PC-9 (cell line): ENCODE measurements at regions not wholly inside any gene's neighbourhood (a gene's known extent, or its start where the extent isn't known, plus 50 kb on each side); places are given as distances from the start of the nearest gene placed in this dataset.

Experiments
- BruUV-seq: library from RNA; stranded (reverse); fragments of 400-500 nt; replicated peaks from 2 replicates; lab custom pipeline; 2021; lab: Mats Ljungman, UMichigan
- CTCF ChIA-PET: fragments of 300-600 bp; sonication (Branson Sonifier 250); formaldehyde crosslinking; loops from one replicate; lab custom pipeline; 2022; ENCODE audit warnings: antibody characterized with exemption; lab: Charles Lee
- POLR2A ChIA-PET: fragments of 300-600 bp; sonication (Branson Sonifier 250); formaldehyde crosslinking; loops from one replicate; lab custom pipeline; 2022; ENCODE audit warnings: antibody characterized with exemption; ENCODE audit not compliant: unreplicated experiment; lab: Charles Lee
- DNase-seq, 2 experiments: peaks; one replicate each; pipeline versions ENCODE4 v3.0.0 to v3.0.0-alpha.2; 2015 to 2022; ENCODE audit warnings: mixed read lengths in 1 of 2
- H2AFZ ChIP-seq: fragments of 200-600 bp; sonication (generic); 2 replicates; pipeline ENCODE4 v1.8.1; 2017; ENCODE audit warnings: antibody characterized with exemption
- H3F3A ChIP-seq: fragments of 200-600 bp; sonication (generic); 2 replicates; pipeline ENCODE4 v1.8.1; 2017; ENCODE audit warnings: antibody characterized with exemption, mild to moderate bottlenecking, low read depth; ENCODE audit not compliant: insufficient read depth
- H3K27ac ChIP-seq: fragments of 200-600 bp; sonication (generic); 2 replicates; pipeline ENCODE4 v1.6.1; 2016; ENCODE audit warnings: mixed run types
- H3K27me3 ChIP-seq: fragments of 200-600 bp; sonication (generic); 2 replicates; pipeline ENCODE4 v1.6.1; 2016; ENCODE audit warnings: low read depth, mixed run types; ENCODE audit not compliant: insufficient read depth
- H3K36me3 ChIP-seq: fragments of 200-600 bp; sonication (generic); 2 replicates; pipeline ENCODE4 v1.6.1; 2016; ENCODE audit warnings: low read depth, mixed run types
- H3K4me1 ChIP-seq: fragments of 200-600 bp; sonication (generic); replicated peaks from 2 replicates; pipeline ENCODE4 v1.6.1; 2016; ENCODE audit warnings: mixed run types; ENCODE audit not compliant: insufficient read depth
- H3K4me2 ChIP-seq: fragments of 200-600 bp; sonication (generic); 2 replicates; pipeline ENCODE4 v1.6.1; 2017; ENCODE audit warnings: mixed run types
- H3K4me3 ChIP-seq: fragments of 200-600 bp; sonication (generic); 2 replicates; pipeline ENCODE4 v1.6.1; 2016; ENCODE audit warnings: mixed run types
- H3K79me2 ChIP-seq: fragments of 200-600 bp; sonication (generic); 2 replicates; pipeline ENCODE4 v1.6.1; 2017; ENCODE audit warnings: low read depth, mixed run types
- H3K9me2 ChIP-seq: fragments of 200-600 bp; sonication (generic); 2 replicates; pipeline ENCODE4 v1.8.1; 2017; ENCODE audit warnings: mild to moderate bottlenecking; ENCODE audit not compliant: insufficient read depth
- H3K9me3 ChIP-seq: fragments of 200-600 bp; sonication (generic); 2 replicates; pipeline ENCODE4 v1.8.1; 2016; ENCODE audit warnings: low read depth; ENCODE audit not compliant: insufficient read depth
- H4K20me1 ChIP-seq: fragments of 200-600 bp; sonication (generic); 2 replicates; pipeline ENCODE4 v1.8.1; 2017; ENCODE audit not compliant: insufficient read depth
- EZH2 ChIP-seq: fragments of 200-600 bp; sonication (generic); IDR thresholded peaks from 2 replicates; pipeline ENCODE4 v1.8.0; 2017; ENCODE audit warnings: antibody characterized with exemption, low read depth
- intact Hi-C: fragments of 100-400 bp; cut with micrococcal nuclease; formaldehyde crosslinking; loops from one replicate; pipeline ENCODE4 v1.10.0; 2022; ENCODE audit not compliant: unreplicated experiment
- TF ChIP-seq, protein P1 (sequence below): fragments of 200-600 bp; sonication (generic); conservative IDR thresholded peaks from 2 replicates; pipeline ENCODE4 v1.6.1; 2017; ENCODE audit warnings: mixed run types, antibody characterized with exemption, mild to moderate bottlenecking, moderate library complexity

DNA sequence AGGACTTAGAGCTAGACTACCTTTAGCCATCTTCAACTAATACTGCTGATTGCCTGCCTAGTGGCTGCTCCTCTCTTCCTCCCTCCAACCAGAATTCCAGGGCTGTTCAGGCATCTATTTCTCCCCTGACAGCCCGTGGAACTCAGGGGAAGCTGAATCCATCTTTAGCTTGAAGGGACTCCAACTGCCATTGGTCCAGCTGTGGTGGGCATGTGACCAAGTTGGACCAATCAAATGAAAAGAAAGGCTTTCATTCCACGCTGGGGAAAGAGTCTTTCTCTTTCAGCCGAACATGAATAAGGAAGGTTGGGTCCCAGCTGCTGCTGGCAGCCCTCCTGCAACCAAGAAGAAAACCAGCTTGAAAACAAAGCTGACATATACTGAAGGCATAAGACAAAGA lies 168.5 kb upstream of the OBI1 start:
- Histone ChIP-seq H3K9me3 (no peaks in the 10 kb centered on the region), H3K4me2 (no peak overlapping the region), H2AFZ (no peak overlapping the region), H4K20me1 (0 out of 2 replicates have a peak, but pooled peaks cover 3% of the 10 kb centered on the region), H3K36me3 (no peaks in the 10 kb centered on the region), H3K27ac (no peak overlapping the region), H3K4me3 (no peak overlapping the region), H3K9me2 (no peaks in the 10 kb centered on the region), H3K27me3 (no peaks in the 10 kb centered on the region), H3K4me1 (no peaks in the 10 kb centered on the region), H3F3A (no peaks in the 10 kb centered on the region), H3K79me2 (no peaks in the 10 kb centered on the region)
- ChIA-PET CTCF (no interaction called here), POLR2A (no interaction called here)
- DNase-seq = no peak
- no TSS peak for BruUV-seq
- intact Hi-C loops = no loop called here
- TF ChIP-seq, protein P1, sequence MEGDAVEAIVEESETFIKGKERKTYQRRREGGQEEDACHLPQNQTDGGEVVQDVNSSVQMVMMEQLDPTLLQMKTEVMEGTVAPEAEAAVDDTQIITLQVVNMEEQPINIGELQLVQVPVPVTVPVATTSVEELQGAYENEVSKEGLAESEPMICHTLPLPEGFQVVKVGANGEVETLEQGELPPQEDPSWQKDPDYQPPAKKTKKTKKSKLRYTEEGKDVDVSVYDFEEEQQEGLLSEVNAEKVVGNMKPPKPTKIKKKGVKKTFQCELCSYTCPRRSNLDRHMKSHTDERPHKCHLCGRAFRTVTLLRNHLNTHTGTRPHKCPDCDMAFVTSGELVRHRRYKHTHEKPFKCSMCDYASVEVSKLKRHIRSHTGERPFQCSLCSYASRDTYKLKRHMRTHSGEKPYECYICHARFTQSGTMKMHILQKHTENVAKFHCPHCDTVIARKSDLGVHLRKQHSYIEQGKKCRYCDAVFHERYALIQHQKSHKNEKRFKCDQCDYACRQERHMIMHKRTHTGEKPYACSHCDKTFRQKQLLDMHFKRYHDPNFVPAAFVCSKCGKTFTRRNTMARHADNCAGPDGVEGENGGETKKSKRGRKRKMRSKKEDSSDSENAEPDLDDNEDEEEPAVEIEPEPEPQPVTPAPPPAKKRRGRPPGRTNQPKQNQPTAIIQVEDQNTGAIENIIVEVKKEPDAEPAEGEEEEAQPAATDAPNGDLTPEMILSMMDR = no peak
- no peak for TF ChIP-seq EZH2

DNA sequence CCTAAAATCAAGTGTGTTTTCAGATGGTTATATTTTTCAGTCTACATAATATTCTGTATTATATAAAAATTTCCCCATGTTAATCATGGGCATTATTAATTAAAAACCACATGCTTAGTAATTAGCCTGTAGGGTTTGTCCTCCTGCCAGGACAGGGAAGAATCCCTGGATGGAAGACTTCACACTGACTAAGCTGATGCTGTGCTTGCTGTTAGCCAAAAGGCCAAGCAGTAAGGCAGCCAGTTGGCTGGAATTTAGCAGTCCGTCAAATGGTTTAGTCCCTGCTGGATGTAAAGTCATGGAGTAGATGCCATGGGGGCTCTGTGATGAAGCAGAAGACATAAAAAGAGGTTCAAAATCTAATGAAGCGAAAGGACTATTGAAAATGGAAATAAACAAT lies 168.0 kb upstream of the OBI1 start:
- intact Hi-C loops = no loop called here
- TF ChIP-seq, protein P1 = no peak
- no peak for TF ChIP-seq EZH2
- no peaks in the 10 kb centered on the region for H3K36me3 ChIP-seq
- no peaks in the 10 kb centered on the region for H3K9me2 ChIP-seq
- no peak overlapping the region for H2AFZ ChIP-seq
- H3K79me2 ChIP-seq = no peaks in the 10 kb centered on the region
- H3F3A ChIP-seq = no peaks in the 10 kb centered on the region
- H3K4me2 ChIP-seq = no peak overlapping the region
- H3K4me1 ChIP-seq = no peaks in the 10 kb centered on the region
- no TSS peak for BruUV-seq
- no peaks in the 10 kb centered on the region for H3K27me3 ChIP-seq
- CTCF ChIA-PET = no interaction called here
- DNase-seq = no peak
- no peaks in the 10 kb centered on the region for H3K9me3 ChIP-seq
- H3K27ac ChIP-seq = no peak overlapping the region
- POLR2A ChIA-PET = no interaction called here
- H4K20me1 ChIP-seq = 0 out of 2 replicates have a peak, but pooled peaks cover 3% of the 10 kb centered on the region
- no peak overlapping the region for H3K4me3 ChIP-seq

DNA sequence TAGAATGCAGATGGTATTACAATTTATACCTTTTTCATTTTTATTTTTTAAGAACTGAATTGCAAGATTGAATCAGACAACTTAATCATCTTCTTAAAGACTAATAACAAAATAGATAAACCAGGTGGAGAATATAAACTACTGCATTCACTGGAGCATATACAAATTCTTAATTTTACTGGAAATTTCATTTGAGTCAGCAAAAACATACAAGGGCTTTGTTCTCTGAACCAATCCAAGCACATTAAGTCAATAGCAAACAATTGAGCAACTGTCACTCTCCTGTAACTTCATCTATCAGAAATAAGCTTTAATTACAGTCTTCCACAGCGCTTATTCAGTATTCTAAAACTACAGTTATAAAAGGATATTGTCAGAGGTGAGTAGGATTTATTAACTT lies 167.4 kb upstream of the OBI1 start:
- Histone ChIP-seq H3K27me3 (no peaks in the 10 kb centered on the region), H3K36me3 (no peaks in the 10 kb centered on the region), H3K4me2 (no peak overlapping the region), H3K9me2 (no peaks in the 10 kb centered on the region), H3K79me2 (no peaks in the 10 kb centered on the region), H2AFZ (no peak overlapping the region), H3F3A (no peaks in the 10 kb centered on the region), H3K4me3 (no peak overlapping the region), H4K20me1 (0 out of 2 replicates have a peak, but pooled peaks cover 3% of the 10 kb centered on the region), H3K4me1 (no peaks in the 10 kb centered on the region), H3K27ac (no peak overlapping the region), H3K9me3 (no peaks in the 10 kb centered on the region)
- ChIA-PET POLR2A (no interaction called here), CTCF (no interaction called here)
- BruUV-seq = no TSS peak
- intact Hi-C loops = no loop called here
- TF ChIP-seq, protein P1 = no peak
- no peak for TF ChIP-seq EZH2
- DNase-seq = no peak
